H9 (cell line): ENCODE measurements at regions not wholly inside any gene's neighbourhood (a gene's known extent, or its start where the extent isn't known, plus 50 kb on each side); places are given as distances from the start of the nearest gene placed in this dataset.

ENCODE experiments used
- DNase-seq: peaks from one replicate; pipeline ENCODE4 v3.0.0-alpha.2; 2017
- H2AFZ ChIP-seq: one replicate; pipeline ENCODE4 v1.6.1; 2013; ENCODE audit warnings: mild to moderate bottlenecking, low read length, control low read depth, moderate library complexity
- H2AK5ac ChIP-seq: 2 replicates; pipeline ENCODE4 v1.6.1; 2013; ENCODE audit warnings: low read length, control low read depth, mixed read lengths; ENCODE audit not compliant: insufficient read length
- H2BK120ac ChIP-seq: one replicate; pipeline ENCODE4 v1.6.1; 2013; ENCODE audit warnings: low read depth, mild to moderate bottlenecking, low read length, control low read depth, inconsistent platforms; ENCODE audit not compliant: poor library complexity, severe bottlenecking
- H2BK12ac ChIP-seq: 2 replicates; pipeline ENCODE4 v1.6.1; 2013; ENCODE audit warnings: low read length, control low read depth, mixed read lengths, low read depth; ENCODE audit not compliant: insufficient read length
- H2BK15ac ChIP-seq: 2 replicates; pipeline ENCODE4 v1.6.1; 2013; ENCODE audit warnings: low read depth, low read length, control low read depth
- H2BK20ac ChIP-seq: one replicate; pipeline ENCODE4 v1.6.1; 2013; ENCODE audit warnings: low read depth, mild to moderate bottlenecking, low read length, control low read depth, inconsistent platforms; ENCODE audit not compliant: poor library complexity, severe bottlenecking
- H2BK5ac ChIP-seq: 2 replicates; pipeline ENCODE4 v1.6.1; 2013; ENCODE audit warnings: low read length, control low read depth, mixed read lengths; ENCODE audit not compliant: insufficient read length
- H3K14ac ChIP-seq: 2 replicates; pipeline ENCODE4 v1.6.1; 2013; ENCODE audit warnings: low read length, control low read depth; ENCODE audit not compliant: insufficient read depth
- H3K18ac ChIP-seq: 2 replicates; pipeline ENCODE4 v1.6.1; 2013; ENCODE audit warnings: low read depth, mild to moderate bottlenecking, mixed read lengths, low read length, control low read depth; ENCODE audit not compliant: insufficient read length
- H3K23ac ChIP-seq: 2 replicates; pipeline ENCODE4 v1.6.1; 2013; ENCODE audit warnings: low read length, control low read depth, mixed read lengths, low read depth; ENCODE audit not compliant: insufficient read length
- H3K23me2 ChIP-seq: 2 replicates; pipeline ENCODE4 v1.6.1; 2013; ENCODE audit warnings: low read depth, mild to moderate bottlenecking, mixed read lengths, low read length, control low read depth; ENCODE audit not compliant: insufficient read length, poor library complexity, severe bottlenecking
- H3K27ac ChIP-seq: 2 replicates; pipeline ENCODE4 v1.5.1; 2013; ENCODE audit warnings: low read length, control low read depth, mixed read lengths, low read depth; ENCODE audit not compliant: insufficient read length
- H3K27me3 ChIP-seq: 2 replicates; pipeline ENCODE4 v1.6.1; 2013; ENCODE audit warnings: low read length, control low read depth, inconsistent platforms; ENCODE audit not compliant: insufficient read depth
- H3K4ac ChIP-seq: 2 replicates; pipeline ENCODE4 v1.6.1; 2013; ENCODE audit warnings: low read depth, mild to moderate bottlenecking, control low read depth, inconsistent platforms, low read length, moderate library complexity
- H3K4me1 ChIP-seq: 2 replicates; pipeline ENCODE4 v1.6.1; 2013; ENCODE audit warnings: low read length, control low read depth, inconsistent platforms; ENCODE audit not compliant: insufficient read depth
- H3K4me2 ChIP-seq: 2 replicates; pipeline ENCODE4 v1.6.1; 2013; ENCODE audit warnings: low read length, control low read depth, mixed read lengths; ENCODE audit not compliant: insufficient read length, insufficient read depth
- H3K56ac ChIP-seq: 2 replicates; pipeline ENCODE4 v1.6.1; 2013; ENCODE audit warnings: low read depth, mild to moderate bottlenecking, mixed read lengths, low read length, control low read depth; ENCODE audit not compliant: insufficient read length
- H3K79me1 ChIP-seq: 2 replicates; pipeline ENCODE4 v1.6.1; 2013; ENCODE audit warnings: low read depth, mild to moderate bottlenecking, moderate library complexity, low read length, control low read depth, inconsistent platforms; ENCODE audit not compliant: insufficient read depth, poor library complexity, severe bottlenecking
- H3K79me2 ChIP-seq: 2 replicates; pipeline ENCODE4 v1.6.1; 2013; ENCODE audit warnings: low read length, control low read depth, inconsistent platforms; ENCODE audit not compliant: insufficient read depth
- H3K9ac ChIP-seq: 2 replicates; pipeline ENCODE4 v1.6.1; 2013; ENCODE audit warnings: low read length, control low read depth, mixed read lengths; ENCODE audit not compliant: insufficient read length; ENCODE audit errors: extremely low read depth
- H3K9me3 ChIP-seq: one replicate; pipeline ENCODE4 v1.6.1; 2013; ENCODE audit warnings: low read depth, low read length, inconsistent platforms; ENCODE audit not compliant: control insufficient read depth
- H3T11ph ChIP-seq: one replicate; pipeline ENCODE4 v1.6.1; 2013; ENCODE audit warnings: mild to moderate bottlenecking, low read length, control low read depth, inconsistent platforms
- H4K20me1 ChIP-seq: one replicate; pipeline ENCODE4 v1.6.1; 2013; ENCODE audit not compliant: control insufficient read depth, insufficient read length, insufficient read depth
- H4K5ac ChIP-seq: 2 replicates; pipeline ENCODE4 v1.6.1; 2013; ENCODE audit warnings: low read depth, mild to moderate bottlenecking, mixed read lengths, low read length, control low read depth; ENCODE audit not compliant: insufficient read length
- H4K8ac ChIP-seq: replicated peaks from 2 replicates; pipeline ENCODE4 v1.6.1; 2013; ENCODE audit warnings: low read length, control low read depth, mixed read lengths, low read depth; ENCODE audit not compliant: insufficient read length
- H4K91ac ChIP-seq: 2 replicates; pipeline ENCODE4 v1.6.1; 2013; ENCODE audit warnings: low read depth, mild to moderate bottlenecking, moderate library complexity, mixed read lengths, low read length, control low read depth; ENCODE audit not compliant: insufficient read length
- H3K27ac Mint-ChIP-seq, 3 experiments: 2 replicates in 2 of 3; 3 replicates in 1 of 3; pipeline ENCODE4 v1.8.0; 2020 to 2021; ENCODE audit warnings: mixed read lengths in 3 of 3, mild to moderate bottlenecking in 1 of 3, moderate library complexity in 1 of 3
- H3K27me3 Mint-ChIP-seq: 2 replicates; pipeline ENCODE4 v1.8.0; 2021; ENCODE audit warnings: low read depth, mild to moderate bottlenecking, moderate library complexity, mixed read lengths
- H3K36me3 Mint-ChIP-seq, 3 experiments: 2 replicates in 2 of 3; 3 replicates in 1 of 3; pipeline ENCODE4 v1.8.0; 2020 to 2021; ENCODE audit warnings: low read depth in 3 of 3, mixed read lengths in 3 of 3; ENCODE audit not compliant: insufficient read depth in 1 of 3
- H3K4me1 Mint-ChIP-seq, 2 experiments: 2 replicates each; pipeline ENCODE4 v1.8.0; 2020; ENCODE audit warnings: mixed read lengths in 2 of 2
- H3K4me3 Mint-ChIP-seq, 2 experiments: 2 replicates in 1 of 2; 3 replicates in 1 of 2; pipeline ENCODE4 v1.8.0; 2020 to 2021; ENCODE audit warnings: mild to moderate bottlenecking in 2 of 2, mixed read lengths in 2 of 2, moderate library complexity in 1 of 2
- H3K9me3 Mint-ChIP-seq, 2 experiments: 2 replicates in 1 of 2; 3 replicates in 1 of 2; pipeline ENCODE4 v1.8.0; 2020; ENCODE audit warnings: mild to moderate bottlenecking in 2 of 2, mixed read lengths in 2 of 2, moderate library complexity in 1 of 2
- CTCF ChIP-seq: fragments of 200-600 bp; sonication (generic); conservative IDR thresholded peaks from 3 replicates; pipeline ENCODE4 v1.8.0; 2021; ENCODE audit warnings: antibody characterized with exemption, mild to moderate bottlenecking
- WGBS: extraction: QIAGEN DNeasy Blood & Tissue Kit; methylation state at CpG from one replicate; pipeline ENCODE4 v1.1.7; 2013; ENCODE audit warnings: missing lambda C conversion rate, low lambda C conversion rate, mixed read lengths; ENCODE audit not compliant: insufficient read length; ENCODE audit errors: extremely low coverage; 5-methylcytosine and 5-hydroxymethylcytosine counted together

GRCh38 chr2:182548031-182548950, 121.5 kb upstream of the PDE1A start:
- Histone ChIP-seq H3K27me3 (no peaks in the 10 kb centered on the region), H3K14ac (no peak overlapping the region), H2BK15ac (no peak overlapping the region), H3T11ph (no peak overlapping the region), H2BK12ac (no peak overlapping the region), H3K4ac (no peak overlapping the region), H3K4me2 (no peak overlapping the region), H3K23me2 (no peaks in the 10 kb centered on the region), H3K4me1 (no peaks in the 10 kb centered on the region), H2AFZ (no peak overlapping the region), H3K56ac (no peak overlapping the region), H3K23ac (no peak overlapping the region), H4K20me1 (no peaks in the 10 kb centered on the region), H4K8ac (no peak overlapping the region), H3K18ac (no peak overlapping the region), H3K9ac (peak overlapping the region; percentile 15), H3K9me3 (no peaks in the 10 kb centered on the region), H2BK5ac (no peak overlapping the region), H2BK120ac (no peak overlapping the region), H3K79me2 (no peaks in the 10 kb centered on the region), H2BK20ac (no peak overlapping the region), H2AK5ac (no peak overlapping the region), H4K91ac (no peak overlapping the region), H3K27ac (no peak overlapping the region), H4K5ac (no peak overlapping the region), H3K79me1 (no peaks in the 10 kb centered on the region)
- peak overlapping the region in 2 of 3 experiments; percentile 68 to 73; a peak in 2 of 7 replicates for H3K27ac Mint-ChIP-seq
- H3K36me3 Mint-ChIP-seq = no peaks in the 10 kb centered on the region; a peak in 1 of 7 replicates
- H3K27me3 Mint-ChIP-seq = no peaks in the 10 kb centered on the region
- H3K9me3 Mint-ChIP-seq = no peaks in the 10 kb centered on the region; a peak in 1 of 5 replicates
- no CpG with 5 or more reads among the region's 7 CpGs for WGBS
- TF ChIP-seq CTCF = no peak
- H3K4me3 Mint-ChIP-seq = no peak overlapping the region
- no peak for DNase-seq
- H3K4me1 Mint-ChIP-seq = peaks cover 2 to 10% of the 10 kb centered on the region in 2 experiments; a peak in 3 of 4 replicates
